ENCODE measurements at regions not wholly inside any gene's neighbourhood (a gene's known extent, or its start where the extent isn't known, plus 50 kb on each side); places are given as distances from the start of the nearest gene placed in this dataset.

DNA sequence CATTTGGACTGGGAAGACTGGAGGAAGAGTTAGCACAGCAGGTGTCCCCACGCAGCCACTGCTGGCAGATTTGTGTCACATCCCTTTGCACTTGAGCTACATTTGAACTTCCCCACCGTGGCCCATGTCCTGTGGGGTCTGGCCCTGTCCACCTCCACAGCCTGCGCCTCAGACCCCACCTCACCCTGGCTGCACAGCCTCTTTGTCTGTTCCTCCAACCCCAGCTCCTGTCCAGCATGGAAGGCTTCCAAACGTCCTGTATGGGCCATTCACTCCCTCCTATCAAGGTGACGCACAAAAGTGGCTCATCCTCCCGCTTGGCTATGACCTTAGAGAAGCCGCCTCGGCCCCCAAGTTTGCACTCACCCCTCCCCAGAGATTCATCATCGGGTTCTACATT lies 200.6 kb downstream of the FOXL1 start:
- DNase-seq (ENCODE audit: low read depth, low spot score): no peak
- POLR2A ChIA-PET: interaction anchor here (0.7 kb wide), 1 partner anchor 244 kb away, joined by 3 read pairs; no protein-coding TSS in a partner anchor
- CTCF ChIA-PET: interaction anchor here (1.0 kb wide), 1 partner anchor 284 kb away, joined by 3 read pairs; no protein-coding TSS in a partner anchor
- H3K4me3 ChIP-seq (ENCODE audit: low read depth, low read length): no peak overlapping the region
- TF ChIP-seq, protein P1, sequence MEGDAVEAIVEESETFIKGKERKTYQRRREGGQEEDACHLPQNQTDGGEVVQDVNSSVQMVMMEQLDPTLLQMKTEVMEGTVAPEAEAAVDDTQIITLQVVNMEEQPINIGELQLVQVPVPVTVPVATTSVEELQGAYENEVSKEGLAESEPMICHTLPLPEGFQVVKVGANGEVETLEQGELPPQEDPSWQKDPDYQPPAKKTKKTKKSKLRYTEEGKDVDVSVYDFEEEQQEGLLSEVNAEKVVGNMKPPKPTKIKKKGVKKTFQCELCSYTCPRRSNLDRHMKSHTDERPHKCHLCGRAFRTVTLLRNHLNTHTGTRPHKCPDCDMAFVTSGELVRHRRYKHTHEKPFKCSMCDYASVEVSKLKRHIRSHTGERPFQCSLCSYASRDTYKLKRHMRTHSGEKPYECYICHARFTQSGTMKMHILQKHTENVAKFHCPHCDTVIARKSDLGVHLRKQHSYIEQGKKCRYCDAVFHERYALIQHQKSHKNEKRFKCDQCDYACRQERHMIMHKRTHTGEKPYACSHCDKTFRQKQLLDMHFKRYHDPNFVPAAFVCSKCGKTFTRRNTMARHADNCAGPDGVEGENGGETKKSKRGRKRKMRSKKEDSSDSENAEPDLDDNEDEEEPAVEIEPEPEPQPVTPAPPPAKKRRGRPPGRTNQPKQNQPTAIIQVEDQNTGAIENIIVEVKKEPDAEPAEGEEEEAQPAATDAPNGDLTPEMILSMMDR (IDR thresholded peaks at IDR 0.05; ENCODE audit: insufficient read depth, low read length, missing control alignments): no peak

GRCh38 chr16:86781046-86781445 lies 202.7 kb downstream of the FOXL1 start:
- POLR2A ChIA-PET: no interaction called here
- TF ChIP-seq, protein P1 (IDR thresholded peaks at IDR 0.05; ENCODE audit: insufficient read depth, low read length, missing control alignments): no peak
- H3K4me3 ChIP-seq (ENCODE audit: low read depth, low read length): no peak overlapping the region
- DNase-seq (ENCODE audit: low read depth, low spot score): no peak
- CTCF ChIA-PET: interaction anchor here (1.2 kb wide), 1 partner anchor 26 kb away, joined by 3 read pairs; no protein-coding TSS in a partner anchor

- ChIA-PET POLR2A (no interaction called here), CTCF (interaction anchor here (1.5 to 1.7 kb wide), 2 partner anchors 43 to 219 kb away, joined by 3 read pairs; no protein-coding TSS in a partner anchor)
- TF ChIP-seq, protein P1 (IDR thresholded peaks at IDR 0.05; ENCODE audit: insufficient read depth, low read length, missing control alignments): no peak
- H3K4me3 ChIP-seq (ENCODE audit: low read depth, low read length): no peak overlapping the region
- DNase-seq (ENCODE audit: low read depth, low spot score): no peak
These were observed 205.6 kb downstream of the FOXL1 start for GRCh38 chr16:86783636-86784626.

DNA sequence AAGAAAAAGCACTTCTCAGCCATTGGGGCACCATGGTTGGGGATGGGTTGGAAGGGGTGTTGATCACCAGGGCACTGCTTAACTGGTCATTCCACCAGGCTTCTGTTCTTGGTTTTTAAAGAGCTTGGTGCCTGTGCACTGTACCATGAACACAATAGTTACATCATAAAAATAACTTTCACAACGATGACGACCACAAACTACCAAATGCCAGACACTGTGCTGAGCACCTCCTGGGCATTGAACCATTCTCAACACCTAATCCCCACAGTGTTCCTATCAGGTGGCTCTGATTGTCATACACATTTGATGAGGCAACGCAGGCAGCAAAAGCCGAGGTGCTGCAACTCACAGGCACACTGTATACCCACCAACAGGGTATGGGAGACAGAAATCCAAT lies 208.0 kb downstream of the FOXL1 start:
- DNase-seq (ENCODE audit: low read depth, low spot score): no peak
- ChIA-PET CTCF (no interaction called here), POLR2A (no interaction called here)
- TF ChIP-seq, protein P1 (IDR thresholded peaks at IDR 0.05; ENCODE audit: insufficient read depth, low read length, missing control alignments): no peak
- H3K4me3 ChIP-seq (ENCODE audit: low read depth, low read length): no peak overlapping the region

GRCh38 chr16:86786994-86787393 lies 208.6 kb downstream of the FOXL1 start:
- TF ChIP-seq, protein P1 (IDR thresholded peaks at IDR 0.05; ENCODE audit: insufficient read depth, low read length, missing control alignments): no peak
- H3K4me3 ChIP-seq (ENCODE audit: low read depth, low read length): no peak overlapping the region
- DNase-seq (ENCODE audit: low read depth, low spot score): no peak
- ChIA-PET POLR2A (no interaction called here), CTCF (no interaction called here)

- ChIA-PET CTCF (no interaction called here), POLR2A (no interaction called here)
- DNase-seq (ENCODE audit: low read depth, low spot score): no peak
- TF ChIP-seq, protein P1 (IDR thresholded peaks at IDR 0.05; ENCODE audit: insufficient read depth, low read length, missing control alignments): no peak
- H3K4me3 ChIP-seq (ENCODE audit: low read depth, low read length): no peak overlapping the region
These were observed 209.2 kb downstream of the FOXL1 start for GRCh38 chr16:86787538-86787937.
